Stomach (tissue), 4 donors: ENCODE measurements at regions not wholly inside any gene's neighbourhood (a gene's known extent, or its start where the extent isn't known, plus 50 kb on each side); places are given as distances from the start of the nearest gene placed in this dataset.
"Not testable (repeated sequence)": the region's sequence is repeated elsewhere in the genome, so short reads cannot be mapped to it uniquely, and the experiment has no call there.

Experiments used
- POLR2A ChIP-seq, 4 donors: fragments of 450-650 bp; IDR thresholded peaks; one replicate each; pipeline ENCODE4 v1.6.1; 2016; ENCODE audit warnings: antibody characterized with exemption in 4 of 4, control low read depth in 2 of 4, mild to moderate bottlenecking in 1 of 4, moderate library complexity in 1 of 4
- POLR2AphosphoS5 ChIP-seq, 3 donors: sonication (generic); formaldehyde crosslinking; IDR thresholded peaks; one replicate each; pipeline ENCODE4 v1.6.1; 2016; ENCODE audit warnings: antibody characterized with exemption in 3 of 3

GRCh38 chr11:134954456-134954855, 542.4 kb upstream of the B3GAT1 start:
- TF ChIP-seq POLR2A, POLR2AphosphoS5 (IDR thresholded peaks at IDR 0.05): not testable (repeated sequence)
